Mucosa of gallbladder (tissue), 1 donor: ENCODE measurements at regions not wholly inside any gene's neighbourhood (a gene's known extent, or its start where the extent isn't known, plus 50 kb on each side); places are given as distances from the start of the nearest gene placed in this dataset.

Source experiments
- DNase-seq: peaks from one replicate; pipeline ENCODE4 v3.0.0-alpha.2; 2020; ENCODE audit warnings: low spot score
- donor health status: DM: no; HTN: no; CAD: no.

- DNase-seq = no peak
These were observed 646.2 kb downstream of the ADGRL2 start for GRCh38 chr1:82446955-82447354.

- no peak for DNase-seq
These were observed 645.5 kb downstream of the ADGRL2 start for GRCh38 chr1:82446236-82446635.

- DNase-seq = no peak
These were observed 645.1 kb downstream of the ADGRL2 start for GRCh38 chr1:82445827-82446226.

GRCh38 chr1:82445132-82445531 is 644.4 kb downstream of the ADGRL2 start:
- no peak for DNase-seq

- no peak for DNase-seq
These were observed 640.7 kb downstream of the ADGRL2 start for GRCh38 chr1:82441402-82441801.

- DNase-seq = no peak
These were observed 622.6 kb downstream of the ADGRL2 start for GRCh38 chr1:82423174-82423815.

GRCh38 chr1:82421782-82422181 is 621.0 kb downstream of the ADGRL2 start:
- DNase-seq = no peak

GRCh38 chr1:82420584-82420983 is 619.9 kb downstream of the ADGRL2 start:
- DNase-seq = no peak

GRCh38 chr1:82411605-82412004 is 610.9 kb downstream of the ADGRL2 start:
- DNase-seq = no peak

GRCh38 chr1:82405333-82405732 is 604.6 kb downstream of the ADGRL2 start:
- no peak for DNase-seq

- no peak for DNase-seq
These were observed 600.4 kb downstream of the ADGRL2 start for GRCh38 chr1:82401116-82401515.

- DNase-seq = no peak
These were observed 599.8 kb downstream of the ADGRL2 start for GRCh38 chr1:82400521-82400920.

- DNase-seq = no peak
These were observed 598.4 kb downstream of the ADGRL2 start for GRCh38 chr1:82399093-82399492.

- DNase-seq = no peak
These were observed 597.6 kb downstream of the ADGRL2 start for GRCh38 chr1:82398357-82398756.

- DNase-seq = no peak
These were observed 594.7 kb downstream of the ADGRL2 start for GRCh38 chr1:82395440-82395839.

- DNase-seq = no peak
These were observed 592.2 kb downstream of the ADGRL2 start for GRCh38 chr1:82392946-82393345.

- DNase-seq = no peak
These were observed 591.8 kb downstream of the ADGRL2 start for GRCh38 chr1:82392513-82392912.

GRCh38 chr1:82391712-82392111 is 591.0 kb downstream of the ADGRL2 start:
- no peak for DNase-seq

GRCh38 chr1:82390627-82391026 is 589.9 kb downstream of the ADGRL2 start:
- no peak for DNase-seq

- DNase-seq = no peak
These were observed 587.9 kb downstream of the ADGRL2 start for GRCh38 chr1:82388679-82389078.

GRCh38 chr1:82387012-82387366 is 586.3 kb downstream of the ADGRL2 start:
- no peak for DNase-seq

GRCh38 chr1:82386365-82387011 is 585.8 kb downstream of the ADGRL2 start:
- no peak for DNase-seq

GRCh38 chr1:82384776-82385175 is 584.0 kb downstream of the ADGRL2 start:
- DNase-seq = no peak
